ENCODE measurements at regions not wholly inside any gene's neighbourhood (a gene's known extent, or its start where the extent isn't known, plus 50 kb on each side); places are given as distances from the start of the nearest gene placed in this dataset.

DNA sequence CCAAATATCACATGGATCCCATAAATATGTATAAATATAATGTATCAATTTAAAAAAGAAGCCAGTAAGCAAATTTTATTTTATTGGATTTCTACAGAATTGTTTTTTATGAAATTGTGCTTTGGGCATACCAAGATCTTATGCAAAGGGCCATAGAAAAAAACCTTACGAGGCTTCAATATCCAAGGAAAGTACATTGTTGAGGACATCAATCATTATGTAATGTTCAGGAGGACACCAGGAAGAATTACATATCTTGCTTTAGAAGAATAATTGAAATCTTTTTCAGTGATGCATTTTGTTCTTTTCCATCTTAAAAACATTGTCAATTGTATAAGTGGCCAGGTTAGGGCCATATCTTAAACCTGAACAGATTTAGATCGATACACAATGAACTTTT lies 187.8 kb upstream of the GAS1 start (continued):
- TF ChIP-seq, protein P1, sequence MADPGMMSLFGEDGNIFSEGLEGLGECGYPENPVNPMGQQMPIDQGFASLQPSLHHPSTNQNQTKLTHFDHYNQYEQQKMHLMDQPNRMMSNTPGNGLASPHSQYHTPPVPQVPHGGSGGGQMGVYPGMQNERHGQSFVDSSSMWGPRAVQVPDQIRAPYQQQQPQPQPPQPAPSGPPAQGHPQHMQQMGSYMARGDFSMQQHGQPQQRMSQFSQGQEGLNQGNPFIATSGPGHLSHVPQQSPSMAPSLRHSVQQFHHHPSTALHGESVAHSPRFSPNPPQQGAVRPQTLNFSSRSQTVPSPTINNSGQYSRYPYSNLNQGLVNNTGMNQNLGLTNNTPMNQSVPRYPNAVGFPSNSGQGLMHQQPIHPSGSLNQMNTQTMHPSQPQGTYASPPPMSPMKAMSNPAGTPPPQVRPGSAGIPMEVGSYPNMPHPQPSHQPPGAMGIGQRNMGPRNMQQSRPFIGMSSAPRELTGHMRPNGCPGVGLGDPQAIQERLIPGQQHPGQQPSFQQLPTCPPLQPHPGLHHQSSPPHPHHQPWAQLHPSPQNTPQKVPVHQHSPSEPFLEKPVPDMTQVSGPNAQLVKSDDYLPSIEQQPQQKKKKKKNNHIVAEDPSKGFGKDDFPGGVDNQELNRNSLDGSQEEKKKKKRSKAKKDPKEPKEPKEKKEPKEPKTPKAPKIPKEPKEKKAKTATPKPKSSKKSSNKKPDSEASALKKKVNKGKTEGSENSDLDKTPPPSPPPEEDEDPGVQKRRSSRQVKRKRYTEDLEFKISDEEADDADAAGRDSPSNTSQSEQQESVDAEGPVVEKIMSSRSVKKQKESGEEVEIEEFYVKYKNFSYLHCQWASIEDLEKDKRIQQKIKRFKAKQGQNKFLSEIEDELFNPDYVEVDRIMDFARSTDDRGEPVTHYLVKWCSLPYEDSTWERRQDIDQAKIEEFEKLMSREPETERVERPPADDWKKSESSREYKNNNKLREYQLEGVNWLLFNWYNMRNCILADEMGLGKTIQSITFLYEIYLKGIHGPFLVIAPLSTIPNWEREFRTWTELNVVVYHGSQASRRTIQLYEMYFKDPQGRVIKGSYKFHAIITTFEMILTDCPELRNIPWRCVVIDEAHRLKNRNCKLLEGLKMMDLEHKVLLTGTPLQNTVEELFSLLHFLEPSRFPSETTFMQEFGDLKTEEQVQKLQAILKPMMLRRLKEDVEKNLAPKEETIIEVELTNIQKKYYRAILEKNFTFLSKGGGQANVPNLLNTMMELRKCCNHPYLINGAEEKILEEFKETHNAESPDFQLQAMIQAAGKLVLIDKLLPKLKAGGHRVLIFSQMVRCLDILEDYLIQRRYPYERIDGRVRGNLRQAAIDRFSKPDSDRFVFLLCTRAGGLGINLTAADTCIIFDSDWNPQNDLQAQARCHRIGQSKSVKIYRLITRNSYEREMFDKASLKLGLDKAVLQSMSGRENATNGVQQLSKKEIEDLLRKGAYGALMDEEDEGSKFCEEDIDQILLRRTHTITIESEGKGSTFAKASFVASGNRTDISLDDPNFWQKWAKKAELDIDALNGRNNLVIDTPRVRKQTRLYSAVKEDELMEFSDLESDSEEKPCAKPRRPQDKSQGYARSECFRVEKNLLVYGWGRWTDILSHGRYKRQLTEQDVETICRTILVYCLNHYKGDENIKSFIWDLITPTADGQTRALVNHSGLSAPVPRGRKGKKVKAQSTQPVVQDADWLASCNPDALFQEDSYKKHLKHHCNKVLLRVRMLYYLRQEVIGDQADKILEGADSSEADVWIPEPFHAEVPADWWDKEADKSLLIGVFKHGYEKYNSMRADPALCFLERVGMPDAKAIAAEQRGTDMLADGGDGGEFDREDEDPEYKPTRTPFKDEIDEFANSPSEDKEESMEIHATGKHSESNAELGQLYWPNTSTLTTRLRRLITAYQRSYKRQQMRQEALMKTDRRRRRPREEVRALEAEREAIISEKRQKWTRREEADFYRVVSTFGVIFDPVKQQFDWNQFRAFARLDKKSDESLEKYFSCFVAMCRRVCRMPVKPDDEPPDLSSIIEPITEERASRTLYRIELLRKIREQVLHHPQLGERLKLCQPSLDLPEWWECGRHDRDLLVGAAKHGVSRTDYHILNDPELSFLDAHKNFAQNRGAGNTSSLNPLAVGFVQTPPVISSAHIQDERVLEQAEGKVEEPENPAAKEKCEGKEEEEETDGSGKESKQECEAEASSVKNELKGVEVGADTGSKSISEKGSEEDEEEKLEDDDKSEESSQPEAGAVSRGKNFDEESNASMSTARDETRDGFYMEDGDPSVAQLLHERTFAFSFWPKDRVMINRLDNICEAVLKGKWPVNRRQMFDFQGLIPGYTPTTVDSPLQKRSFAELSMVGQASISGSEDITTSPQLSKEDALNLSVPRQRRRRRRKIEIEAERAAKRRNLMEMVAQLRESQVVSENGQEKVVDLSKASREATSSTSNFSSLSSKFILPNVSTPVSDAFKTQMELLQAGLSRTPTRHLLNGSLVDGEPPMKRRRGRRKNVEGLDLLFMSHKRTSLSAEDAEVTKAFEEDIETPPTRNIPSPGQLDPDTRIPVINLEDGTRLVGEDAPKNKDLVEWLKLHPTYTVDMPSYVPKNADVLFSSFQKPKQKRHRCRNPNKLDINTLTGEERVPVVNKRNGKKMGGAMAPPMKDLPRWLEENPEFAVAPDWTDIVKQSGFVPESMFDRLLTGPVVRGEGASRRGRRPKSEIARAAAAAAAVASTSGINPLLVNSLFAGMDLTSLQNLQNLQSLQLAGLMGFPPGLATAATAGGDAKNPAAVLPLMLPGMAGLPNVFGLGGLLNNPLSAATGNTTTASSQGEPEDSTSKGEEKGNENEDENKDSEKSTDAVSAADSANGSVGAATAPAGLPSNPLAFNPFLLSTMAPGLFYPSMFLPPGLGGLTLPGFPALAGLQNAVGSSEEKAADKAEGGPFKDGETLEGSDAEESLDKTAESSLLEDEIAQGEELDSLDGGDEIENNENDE (IDR thresholded peaks at IDR 0.05; ENCODE audit: insufficient replicate concordance, low read length) = no peak
- TF ChIP-seq RXRA (IDR thresholded peaks at IDR 0.05; ENCODE audit: insufficient read depth, low read depth, low read length) = no peak
